ENCODE measurements at regions not wholly inside any gene's neighbourhood (a gene's known extent, or its start where the extent isn't known, plus 50 kb on each side); places are given as distances from the start of the nearest gene placed in this dataset.

DNA sequence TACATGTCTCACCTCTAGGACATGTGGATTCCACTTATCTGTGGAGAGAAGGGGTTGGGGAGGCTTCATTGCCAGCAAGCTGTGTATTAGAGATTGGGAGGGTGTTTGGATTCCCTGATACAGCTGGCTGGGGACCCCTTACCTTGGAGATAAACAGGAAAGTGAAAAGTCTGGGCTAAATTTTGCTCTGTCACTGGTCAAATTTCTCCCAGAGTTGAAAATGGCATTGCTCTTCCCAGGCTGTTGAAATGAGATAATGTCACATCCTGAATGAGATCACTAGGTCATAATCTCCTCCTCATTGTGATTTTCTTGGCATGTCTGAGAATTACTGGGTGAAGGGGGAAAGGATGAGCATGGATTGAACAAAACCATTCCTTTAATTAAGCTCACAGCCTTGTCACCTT lies 265.0 kb upstream of the PARD3B start:
- Histone ChIP-seq H4K8ac (ENCODE audit: low read length) (no peak overlapping the region), H3K27ac (ENCODE audit: low read length, poor library complexity, severe bottlenecking) (no peak overlapping the region)

DNA sequence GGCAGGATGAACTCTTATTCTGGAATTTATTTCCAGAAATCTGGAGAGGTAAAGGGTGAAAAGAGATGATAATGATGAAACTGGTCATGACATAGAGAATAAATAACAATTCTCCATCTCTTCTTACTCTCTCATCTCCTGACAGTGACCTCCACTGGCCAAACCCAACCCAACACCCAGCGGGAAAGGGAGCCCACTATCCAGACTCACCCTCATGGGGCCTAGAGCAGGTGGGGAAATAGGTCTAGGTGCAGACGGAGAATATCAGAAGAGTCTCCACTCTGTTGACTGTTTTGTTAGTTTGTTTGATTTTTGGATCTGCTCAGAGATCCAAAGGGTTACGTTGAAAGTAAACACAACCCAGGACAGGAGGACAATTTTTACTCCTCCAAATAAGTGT lies 263.2 kb upstream of the PARD3B start:
- Histone ChIP-seq H3K23ac (ENCODE audit: low read length in 2 of 2) (no peak overlapping the region), H3K4ac (ENCODE audit: low read depth in 1 of 2, low read length in 2 of 2) (no peak overlapping the region), H3K9ac (ENCODE audit: low read length) (no peak overlapping the region), H3K18ac (ENCODE audit: low read depth in 1 of 2, low read length in 2 of 2) (no peak overlapping the region), H2BK5ac (ENCODE audit: low read depth, low read length, poor library complexity, severe bottlenecking) (no peak overlapping the region), H3K79me1 (replicated peaks; ENCODE audit: low read length, poor library complexity, severe bottlenecking) (no peaks in the 10 kb centered on the region), H3K27me3 (ENCODE audit: control insufficient read depth in 1 of 2, insufficient read depth in 1 of 2, low read length in 2 of 2) (peaks cover 9 to 10% of the 10 kb centered on the region in 2 experiments), H2BK120ac (ENCODE audit: low read depth, low read length) (no peak overlapping the region), H3K4me2 (ENCODE audit: low read length, poor library complexity, severe bottlenecking) (peak overlapping the region; percentile 21), H2BK15ac (ENCODE audit: low read depth, poor library complexity, severe bottlenecking) (no peak overlapping the region), H3K27ac (ENCODE audit: low read length, poor library complexity, severe bottlenecking) (no peak overlapping the region), H3K14ac (ENCODE audit: low read length in 2 of 2) (no peak overlapping the region), H3K9me3 (ENCODE audit: control insufficient read depth, low read length) (no peaks in the 10 kb centered on the region), H3K4me3 (ENCODE audit: insufficient read depth in 1 of 2, low read depth in 1 of 2, low read length in 2 of 2) (no peak overlapping the region), H4K8ac (ENCODE audit: low read length) (no peak overlapping the region), H3K4me1 (ENCODE audit: control insufficient read depth, insufficient read depth, low read depth, low read length) (peaks cover 6% of the 10 kb centered on the region), H4K91ac (ENCODE audit: low read length) (no peak overlapping the region), H3K36me3 (ENCODE audit: control insufficient read depth in 1 of 2, insufficient read depth in 2 of 2, low read depth in 1 of 2, low read length in 2 of 2) (no peaks in the 10 kb centered on the region), H2AFZ (ENCODE audit: low read depth, low read length) (no peak overlapping the region), H2AK5ac (ENCODE audit: low read length, severe bottlenecking) (no peak overlapping the region), H2BK12ac (ENCODE audit: low read length in 2 of 2) (no peak overlapping the region)
- no peak for DNase-seq
- 90% methylated on average over 2 of the region's 3 CpGs for WGBS

More for the DNA sequence above, 265.0 kb upstream of the PARD3B start:
- H2BK5ac ChIP-seq (ENCODE audit: low read depth, low read length, poor library complexity, severe bottlenecking) = no peak overlapping the region
- H2BK12ac ChIP-seq (ENCODE audit: low read length in 2 of 2) = no peak overlapping the region
- no peaks in the 10 kb centered on the region for H3K79me1 ChIP-seq (replicated peaks; ENCODE audit: low read length, poor library complexity, severe bottlenecking)
- no peaks in the 10 kb centered on the region for H3K9me3 ChIP-seq (ENCODE audit: control insufficient read depth, low read length)
- H3K4ac ChIP-seq (ENCODE audit: low read depth in 1 of 2, low read length in 2 of 2) = no peak overlapping the region
- no peaks in the 10 kb centered on the region for H3K36me3 ChIP-seq (ENCODE audit: control insufficient read depth in 1 of 2, insufficient read depth in 2 of 2, low read depth in 1 of 2, low read length in 2 of 2)
- peaks cover 6% of the 10 kb centered on the region for H3K4me1 ChIP-seq (ENCODE audit: control insufficient read depth, insufficient read depth, low read depth, low read length)
- no peak overlapping the region for H2BK120ac ChIP-seq (ENCODE audit: low read depth, low read length)
- H3K27me3 ChIP-seq (ENCODE audit: control insufficient read depth in 1 of 2, insufficient read depth in 1 of 2, low read length in 2 of 2) = peaks cover 10 to 12% of the 10 kb centered on the region in 2 experiments
- DNase-seq = peak; percentile 18
- H3K4me2 ChIP-seq (ENCODE audit: low read length, poor library complexity, severe bottlenecking) = no peak overlapping the region
- no peak overlapping the region for H2AK5ac ChIP-seq (ENCODE audit: low read length, severe bottlenecking)
- H3K18ac ChIP-seq (ENCODE audit: low read depth in 1 of 2, low read length in 2 of 2) = no peak overlapping the region
- no peak overlapping the region for H3K9ac ChIP-seq (ENCODE audit: low read length)
- H4K91ac ChIP-seq (ENCODE audit: low read length) = no peak overlapping the region
- no peak overlapping the region for H2BK15ac ChIP-seq (ENCODE audit: low read depth, poor library complexity, severe bottlenecking)
- no peak overlapping the region for H2AFZ ChIP-seq (ENCODE audit: low read depth, low read length)
- no peak overlapping the region for H3K14ac ChIP-seq (ENCODE audit: low read length in 2 of 2)
- H3K4me3 ChIP-seq (ENCODE audit: insufficient read depth in 1 of 2, low read depth in 1 of 2, low read length in 2 of 2) = no peak overlapping the region
- H3K23ac ChIP-seq (ENCODE audit: low read length in 2 of 2) = no peak overlapping the region

DNA sequence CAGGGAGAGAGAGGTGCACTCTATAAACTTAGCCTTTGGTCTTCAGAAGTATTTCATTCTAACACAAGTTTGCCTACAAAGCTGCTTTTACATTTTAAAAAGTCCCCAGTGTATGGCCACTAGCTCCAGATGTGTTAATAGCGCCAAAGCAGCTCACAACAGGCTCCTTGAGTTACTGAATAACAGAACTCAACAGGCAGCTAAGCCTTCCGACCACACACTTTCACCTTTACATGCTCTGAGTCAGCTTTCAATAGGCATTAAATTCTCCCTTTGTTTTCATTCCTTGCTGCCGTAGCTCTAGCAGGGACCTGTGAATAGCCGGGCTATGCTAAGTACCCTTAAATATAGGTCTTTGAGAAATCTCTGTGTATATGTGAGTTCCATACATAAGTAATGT lies 262.8 kb upstream of the PARD3B start:
- Histone ChIP-seq H3K4me3 (ENCODE audit: insufficient read depth in 1 of 2, low read depth in 1 of 2, low read length in 2 of 2) (no peak overlapping the region), H3K18ac (ENCODE audit: low read depth in 1 of 2, low read length in 2 of 2) (no peak overlapping the region), H3K4ac (ENCODE audit: low read depth in 1 of 2, low read length in 2 of 2) (no peak overlapping the region), H4K8ac (ENCODE audit: low read length) (no peak overlapping the region), H2AK5ac (ENCODE audit: low read length, severe bottlenecking) (no peak overlapping the region), H3K14ac (ENCODE audit: low read length in 2 of 2) (no peak overlapping the region), H2BK120ac (ENCODE audit: low read depth, low read length) (no peak overlapping the region), H3K4me1 (ENCODE audit: control insufficient read depth, insufficient read depth, low read depth, low read length) (peaks cover 6% of the 10 kb centered on the region), H2AFZ (ENCODE audit: low read depth, low read length) (no peak overlapping the region), H2BK15ac (ENCODE audit: low read depth, poor library complexity, severe bottlenecking) (no peak overlapping the region), H3K23ac (ENCODE audit: low read length in 2 of 2) (no peak overlapping the region), H3K36me3 (ENCODE audit: control insufficient read depth in 1 of 2, insufficient read depth in 2 of 2, low read depth in 1 of 2, low read length in 2 of 2) (no peaks in the 10 kb centered on the region), H3K79me1 (replicated peaks; ENCODE audit: low read length, poor library complexity, severe bottlenecking) (no peaks in the 10 kb centered on the region), H3K27me3 (ENCODE audit: control insufficient read depth in 1 of 2, insufficient read depth in 1 of 2, low read length in 2 of 2) (peaks cover 9 to 10% of the 10 kb centered on the region in 2 experiments), H3K27ac (ENCODE audit: low read length, poor library complexity, severe bottlenecking) (no peak overlapping the region), H2BK12ac (ENCODE audit: low read length in 2 of 2) (no peak overlapping the region), H3K4me2 (ENCODE audit: low read length, poor library complexity, severe bottlenecking) (peak overlapping the region; percentile 21), H3K9ac (ENCODE audit: low read length) (no peak overlapping the region), H2BK5ac (ENCODE audit: low read depth, low read length, poor library complexity, severe bottlenecking) (no peak overlapping the region), H3K9me3 (ENCODE audit: control insufficient read depth, low read length) (no peaks in the 10 kb centered on the region), H4K91ac (ENCODE audit: low read length) (no peak overlapping the region)
- DNase-seq = peak; percentile 2
- WGBS = 42% methylated on average over 4 of the region's 4 CpGs

DNA sequence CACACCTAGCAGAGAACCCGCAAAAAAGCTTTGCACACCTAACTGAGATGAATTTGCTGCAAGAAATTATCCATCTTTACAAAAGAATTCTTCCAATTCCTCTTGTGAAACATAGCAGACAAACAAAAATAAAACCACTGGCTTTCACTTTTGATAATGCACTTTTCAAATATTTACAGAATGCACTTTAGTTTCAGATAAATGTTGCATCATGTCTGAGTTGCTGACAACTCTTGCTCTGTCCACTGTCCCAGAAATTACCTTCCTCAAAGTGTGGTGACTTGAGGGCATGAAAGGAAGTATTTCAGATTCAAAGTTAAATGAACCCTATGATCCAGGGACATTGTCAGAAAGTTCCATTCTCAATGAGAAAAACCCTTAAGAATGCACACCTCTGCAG lies 256.2 kb upstream of the PARD3B start:
- Histone ChIP-seq H3K18ac (ENCODE audit: low read depth in 1 of 2, low read length in 2 of 2) (no peak overlapping the region), H3K27me3 (ENCODE audit: control insufficient read depth in 1 of 2, insufficient read depth in 1 of 2, low read length in 2 of 2) (peaks cover 0 to 3% of the 10 kb centered on the region in 2 experiments), H2BK12ac (ENCODE audit: low read length in 2 of 2) (no peak overlapping the region), H4K8ac (ENCODE audit: low read length) (no peak overlapping the region), H3K4me2 (ENCODE audit: low read length, poor library complexity, severe bottlenecking) (no peak overlapping the region), H3K4ac (ENCODE audit: low read depth in 1 of 2, low read length in 2 of 2) (no peak overlapping the region), H2BK120ac (ENCODE audit: low read depth, low read length) (no peak overlapping the region), H3K9ac (ENCODE audit: low read length) (no peak overlapping the region), H3K79me1 (replicated peaks; ENCODE audit: low read length, poor library complexity, severe bottlenecking) (no peaks in the 10 kb centered on the region), H4K91ac (ENCODE audit: low read length) (no peak overlapping the region), H3K4me1 (ENCODE audit: control insufficient read depth, insufficient read depth, low read depth, low read length) (no peaks in the 10 kb centered on the region), H3K4me3 (ENCODE audit: insufficient read depth in 1 of 2, low read depth in 1 of 2, low read length in 2 of 2) (no peak overlapping the region), H2BK15ac (ENCODE audit: low read depth, poor library complexity, severe bottlenecking) (no peak overlapping the region), H2BK5ac (ENCODE audit: low read depth, low read length, poor library complexity, severe bottlenecking) (no peak overlapping the region), H2AK5ac (ENCODE audit: low read length, severe bottlenecking) (no peak overlapping the region), H3K23ac (ENCODE audit: low read length in 2 of 2) (no peak overlapping the region), H3K36me3 (ENCODE audit: control insufficient read depth in 1 of 2, insufficient read depth in 2 of 2, low read depth in 1 of 2, low read length in 2 of 2) (no peaks in the 10 kb centered on the region), H3K27ac (ENCODE audit: low read length, poor library complexity, severe bottlenecking) (no peak overlapping the region), H3K14ac (ENCODE audit: low read length in 2 of 2) (no peak overlapping the region), H3K9me3 (ENCODE audit: control insufficient read depth, low read length) (no peaks in the 10 kb centered on the region), H2AFZ (ENCODE audit: low read depth, low read length) (no peak overlapping the region)
- DNase-seq = no peak
- WGBS = 95% methylated on average over 1 of the region's 1 CpG

All from mesenchymal stem cell (in vitro differentiated cells and primary cell).